ENCODE measurements at regions not wholly inside any gene's neighbourhood (a gene's known extent, or its start where the extent isn't known, plus 50 kb on each side); places are given as distances from the start of the nearest gene placed in this dataset.

DNA sequence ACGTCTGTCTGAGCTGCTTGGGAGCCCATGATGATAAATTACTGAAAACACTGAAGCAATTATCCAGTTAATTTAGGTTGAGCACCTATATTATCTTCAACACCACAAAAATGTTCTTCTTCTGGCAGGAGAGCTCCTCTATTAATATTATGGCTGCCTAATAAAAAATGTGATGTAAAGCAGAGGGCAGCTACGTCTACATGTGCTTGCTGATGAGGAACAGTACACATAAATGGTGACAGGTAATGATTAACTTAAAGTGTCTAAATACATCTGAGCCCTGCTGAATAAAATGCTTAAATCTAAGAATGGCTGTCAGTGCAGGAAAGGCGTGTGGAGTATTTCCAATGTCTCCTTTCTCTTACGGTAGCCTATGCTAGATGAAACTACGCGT lies 131.3 kb upstream of the NR3C1 start:
- no peaks in the 10 kb centered on the region for H4K20me1 ChIP-seq (ENCODE audit: insufficient read depth, low read length, poor library complexity, severe bottlenecking)
- no peaks in the 10 kb centered on the region for H3K79me2 ChIP-seq (ENCODE audit: insufficient read depth, low read length)
- H3K27me3 ChIP-seq (ENCODE audit: insufficient read depth, low read length, poor library complexity, severe bottlenecking) = no peaks in the 10 kb centered on the region
- H3K9me3 ChIP-seq (ENCODE audit: insufficient read depth, low read depth, low read length) = peaks cover 9% of the 10 kb centered on the region; the same call in 1 of the 2 replicates
- H3K4me1 ChIP-seq (ENCODE audit: insufficient read depth, low read length, poor library complexity, severe bottlenecking) = no peaks in the 10 kb centered on the region
- no peak for TF ChIP-seq EZH2phosphoT487 (IDR thresholded peaks at IDR 0.05; ENCODE audit: borderline replicate concordance)
- TF ChIP-seq, protein P1, sequence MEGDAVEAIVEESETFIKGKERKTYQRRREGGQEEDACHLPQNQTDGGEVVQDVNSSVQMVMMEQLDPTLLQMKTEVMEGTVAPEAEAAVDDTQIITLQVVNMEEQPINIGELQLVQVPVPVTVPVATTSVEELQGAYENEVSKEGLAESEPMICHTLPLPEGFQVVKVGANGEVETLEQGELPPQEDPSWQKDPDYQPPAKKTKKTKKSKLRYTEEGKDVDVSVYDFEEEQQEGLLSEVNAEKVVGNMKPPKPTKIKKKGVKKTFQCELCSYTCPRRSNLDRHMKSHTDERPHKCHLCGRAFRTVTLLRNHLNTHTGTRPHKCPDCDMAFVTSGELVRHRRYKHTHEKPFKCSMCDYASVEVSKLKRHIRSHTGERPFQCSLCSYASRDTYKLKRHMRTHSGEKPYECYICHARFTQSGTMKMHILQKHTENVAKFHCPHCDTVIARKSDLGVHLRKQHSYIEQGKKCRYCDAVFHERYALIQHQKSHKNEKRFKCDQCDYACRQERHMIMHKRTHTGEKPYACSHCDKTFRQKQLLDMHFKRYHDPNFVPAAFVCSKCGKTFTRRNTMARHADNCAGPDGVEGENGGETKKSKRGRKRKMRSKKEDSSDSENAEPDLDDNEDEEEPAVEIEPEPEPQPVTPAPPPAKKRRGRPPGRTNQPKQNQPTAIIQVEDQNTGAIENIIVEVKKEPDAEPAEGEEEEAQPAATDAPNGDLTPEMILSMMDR (conservative IDR thresholded peaks at IDR 0.05; ENCODE audit: low read length) = no peak
- no peak overlapping the region for H3K4me3 ChIP-seq (ENCODE audit: low read length, poor library complexity, severe bottlenecking)
- H3K4me2 ChIP-seq (ENCODE audit: low read depth, low read length, poor library complexity, severe bottlenecking) = no peak overlapping the region
- H3K9me2 ChIP-seq (replicated peaks; ENCODE audit: low read depth, low read length) = no peaks in the 10 kb centered on the region
- no peak overlapping the region for H3K9ac ChIP-seq (ENCODE audit: low read depth, low read length, poor library complexity, severe bottlenecking)
- no peak overlapping the region for H2AFZ ChIP-seq (ENCODE audit: low read length)
- no peaks in the 10 kb centered on the region for H3K36me3 ChIP-seq (ENCODE audit: insufficient read depth, low read length)
- no peaks in the 10 kb centered on the region for H3F3A ChIP-seq (ENCODE audit: low read depth)

DNA sequence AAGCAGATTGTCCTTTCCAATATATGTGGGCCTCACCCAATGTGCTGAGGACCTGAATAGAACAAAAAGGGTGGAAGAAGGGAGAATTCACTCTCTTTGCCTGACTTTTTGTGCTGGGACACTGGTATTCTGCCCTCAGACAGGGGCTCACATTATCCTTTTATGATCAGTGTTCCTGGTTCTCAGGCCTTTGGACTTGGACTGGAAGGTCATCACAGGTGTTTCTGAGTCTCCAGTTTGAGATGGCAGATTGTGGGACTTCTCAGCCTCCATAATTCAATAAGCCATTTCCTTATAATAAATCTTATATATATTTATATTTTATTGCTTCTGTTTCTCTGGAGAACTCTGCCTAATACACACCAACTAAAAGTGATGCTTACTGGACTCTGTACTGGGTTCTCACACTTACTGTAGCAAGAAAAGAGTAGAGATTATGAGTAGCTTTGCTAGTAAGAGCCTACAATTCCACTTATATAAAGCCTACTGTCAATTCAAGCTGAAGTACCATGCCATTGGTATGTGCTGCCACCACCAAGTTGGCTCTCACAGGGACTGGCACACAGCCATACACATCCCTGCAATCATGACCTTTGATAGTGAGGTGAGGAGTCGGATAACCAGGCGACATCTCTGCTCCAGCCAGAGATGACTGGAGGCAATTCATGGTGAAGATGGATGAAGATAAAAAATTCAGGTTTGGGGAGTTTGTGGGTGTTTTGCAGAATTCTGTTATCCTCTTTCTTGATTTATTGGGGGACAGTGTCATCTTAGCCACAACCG lies 130.7 kb upstream of the NR3C1 start:
- TF ChIP-seq EZH2phosphoT487 (IDR thresholded peaks at IDR 0.05; ENCODE audit: borderline replicate concordance) = no peak
- TF ChIP-seq, protein P1 (conservative IDR thresholded peaks at IDR 0.05; ENCODE audit: low read length) = no peak
- Histone ChIP-seq H3K4me2 (ENCODE audit: low read depth, low read length, poor library complexity, severe bottlenecking) (no peak overlapping the region), H3K36me3 (ENCODE audit: insufficient read depth, low read length) (no peaks in the 10 kb centered on the region)

DNA sequence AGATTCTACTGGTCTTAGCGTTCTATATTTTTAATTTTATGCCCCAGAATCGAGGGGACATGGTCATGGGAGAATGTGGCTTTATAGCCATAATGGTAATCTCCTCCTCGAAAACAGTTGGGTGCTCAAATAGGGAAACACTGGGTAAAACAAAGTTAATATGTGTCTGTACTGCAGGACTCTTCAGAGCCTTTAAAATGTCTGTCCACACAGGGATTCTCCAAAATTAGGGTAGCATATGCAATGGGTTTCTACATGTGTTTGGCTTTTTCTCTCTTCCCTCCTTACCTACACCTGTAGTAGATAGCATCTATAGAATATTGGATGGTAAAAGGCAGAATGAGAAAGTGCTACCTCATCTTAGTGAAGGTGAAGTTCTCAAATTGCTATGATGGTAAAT lies 130.0 kb upstream of the NR3C1 start:
- no peaks in the 10 kb centered on the region for H4K20me1 ChIP-seq (ENCODE audit: insufficient read depth, low read length, poor library complexity, severe bottlenecking)
- H3K4me1 ChIP-seq (ENCODE audit: insufficient read depth, low read length, poor library complexity, severe bottlenecking) = no peaks in the 10 kb centered on the region
- TF ChIP-seq, protein P1 (conservative IDR thresholded peaks at IDR 0.05; ENCODE audit: low read length) = no peak
- no peak for TF ChIP-seq EZH2phosphoT487 (IDR thresholded peaks at IDR 0.05; ENCODE audit: borderline replicate concordance)
- H3K36me3 ChIP-seq (ENCODE audit: insufficient read depth, low read length) = no peaks in the 10 kb centered on the region
- H3F3A ChIP-seq (ENCODE audit: low read depth) = no peaks in the 10 kb centered on the region
- H3K27me3 ChIP-seq (ENCODE audit: insufficient read depth, low read length, poor library complexity, severe bottlenecking) = no peaks in the 10 kb centered on the region
- no peak overlapping the region for H3K9ac ChIP-seq (ENCODE audit: low read depth, low read length, poor library complexity, severe bottlenecking)
- no peaks in the 10 kb centered on the region for H3K9me3 ChIP-seq (ENCODE audit: insufficient read depth, low read depth, low read length)
- H3K4me3 ChIP-seq (ENCODE audit: low read length, poor library complexity, severe bottlenecking) = no peak overlapping the region
- no peaks in the 10 kb centered on the region for H3K79me2 ChIP-seq (ENCODE audit: insufficient read depth, low read length)
- H2AFZ ChIP-seq (ENCODE audit: low read length) = no peak overlapping the region
- H3K9me2 ChIP-seq (replicated peaks; ENCODE audit: low read depth, low read length) = no peaks in the 10 kb centered on the region
- H3K4me2 ChIP-seq (ENCODE audit: low read depth, low read length, poor library complexity, severe bottlenecking) = no peak overlapping the region

More for the DNA sequence above, 130.7 kb upstream of the NR3C1 start:
- H4K20me1 ChIP-seq (ENCODE audit: insufficient read depth, low read length, poor library complexity, severe bottlenecking) = no peaks in the 10 kb centered on the region
- 0 out of 2 replicates have a peak, but pooled peaks cover 3% of the 10 kb centered on the region for H3K9me3 ChIP-seq (ENCODE audit: insufficient read depth, low read depth, low read length)
- H3K4me3 ChIP-seq (ENCODE audit: low read length, poor library complexity, severe bottlenecking) = no peak overlapping the region
- no peaks in the 10 kb centered on the region for H3K4me1 ChIP-seq (ENCODE audit: insufficient read depth, low read length, poor library complexity, severe bottlenecking)
- H3K27me3 ChIP-seq (ENCODE audit: insufficient read depth, low read length, poor library complexity, severe bottlenecking) = no peaks in the 10 kb centered on the region
- no peaks in the 10 kb centered on the region for H3K79me2 ChIP-seq (ENCODE audit: insufficient read depth, low read length)
- no peak overlapping the region for H2AFZ ChIP-seq (ENCODE audit: low read length)
- H3K9ac ChIP-seq (ENCODE audit: low read depth, low read length, poor library complexity, severe bottlenecking) = no peak overlapping the region
- H3F3A ChIP-seq (ENCODE audit: low read depth) = no peaks in the 10 kb centered on the region
- H3K9me2 ChIP-seq (replicated peaks; ENCODE audit: low read depth, low read length) = no peaks in the 10 kb centered on the region
